HG03571 (cell line): ENCODE measurements at regions not wholly inside any gene's neighbourhood (a gene's known extent, or its start where the extent isn't known, plus 50 kb on each side); places are given as distances from the start of the nearest gene placed in this dataset.

Experiments used
- ATAC-seq: cut with Tn5 transposase; IDR thresholded peaks from one replicate; pipeline ENCODE4 v1.9.1; 2021; ENCODE audit not compliant: unreplicated experiment

DNA sequence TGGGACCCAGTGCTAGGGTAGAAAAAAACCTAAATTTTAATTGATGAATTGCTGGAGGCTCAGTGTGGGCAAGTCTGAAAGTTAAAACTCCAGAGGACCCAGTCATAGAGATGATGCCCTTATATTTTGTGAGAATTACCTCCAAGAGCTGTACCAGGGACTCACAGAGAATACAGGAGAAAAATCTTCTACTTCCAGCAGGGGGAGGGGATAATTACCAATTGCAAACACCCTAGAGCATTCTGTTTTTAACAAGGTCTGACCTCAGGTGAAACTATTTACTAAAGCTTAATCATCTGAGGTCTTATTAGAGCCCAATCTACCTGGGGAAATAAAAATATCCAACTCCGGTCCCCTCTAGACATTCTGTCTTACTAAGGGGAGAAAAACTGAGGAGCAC is 994.7 kb upstream of the MIR17HG start:
- no peak for ATAC-seq

DNA sequence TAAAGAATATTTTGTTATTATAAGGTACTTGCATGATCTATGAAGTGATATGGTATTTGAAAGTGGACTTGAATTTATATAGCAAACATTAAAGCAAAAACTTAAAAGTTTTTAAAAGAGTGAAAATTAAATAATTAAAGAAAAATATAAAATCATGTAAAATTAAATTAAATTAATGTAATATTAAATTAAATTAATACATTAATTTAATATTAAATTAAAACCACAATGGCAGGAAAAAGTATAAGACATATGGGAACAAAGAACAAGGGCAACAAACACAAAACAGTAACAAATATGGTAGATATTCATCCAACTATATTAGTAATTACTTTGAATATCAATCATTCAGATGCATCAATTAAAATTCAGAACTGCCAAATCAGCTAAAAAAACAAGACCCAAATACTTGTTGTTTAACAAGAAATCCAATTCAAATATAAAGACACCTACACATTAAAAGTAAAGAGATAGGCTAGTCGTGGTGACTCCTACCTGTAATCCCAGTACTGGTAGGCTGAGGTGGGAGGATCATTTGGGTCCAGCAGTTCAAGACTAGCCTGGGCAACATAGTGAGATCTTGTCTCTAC is 992.2 kb upstream of the MIR17HG start:
- no peak for ATAC-seq

DNA sequence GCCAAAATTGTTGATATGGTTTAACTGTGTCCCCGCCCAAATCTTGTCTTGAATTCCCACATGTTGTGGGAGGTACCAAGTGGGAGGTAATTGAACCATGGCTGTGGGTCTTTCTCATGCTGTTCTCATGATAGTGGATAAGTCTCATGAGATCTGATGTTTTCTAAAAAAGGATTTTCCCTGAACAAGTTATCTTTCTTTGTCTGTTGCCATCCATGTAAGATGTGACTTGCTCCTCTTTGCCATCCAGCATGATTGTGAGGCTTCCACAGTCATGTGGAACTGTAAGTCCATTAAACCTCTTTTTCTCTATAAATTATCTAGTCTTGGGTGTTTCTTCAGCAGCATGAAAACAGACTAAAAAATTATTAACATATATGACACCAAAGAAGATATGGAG is 986.7 kb upstream of the MIR17HG start:
- no peak for ATAC-seq

DNA sequence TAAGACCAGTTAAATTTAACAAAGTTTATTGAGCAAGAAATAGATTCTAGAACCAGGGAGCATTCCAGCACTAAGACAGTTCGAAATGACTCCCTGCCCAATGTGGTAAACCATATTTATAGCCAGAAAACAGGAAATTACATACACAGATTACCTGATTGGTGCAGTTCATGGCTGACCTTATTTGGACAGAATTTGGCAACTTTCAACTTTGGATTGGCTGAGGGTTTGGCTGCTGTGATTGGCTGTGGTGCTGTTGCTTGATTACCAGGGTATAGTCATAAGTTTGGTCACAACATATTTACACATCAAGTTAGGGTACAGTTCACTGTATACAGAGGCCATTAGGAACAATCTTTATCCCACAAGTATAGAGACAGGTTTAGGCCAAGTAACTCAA is 984.8 kb upstream of the MIR17HG start:
- no peak for ATAC-seq

DNA sequence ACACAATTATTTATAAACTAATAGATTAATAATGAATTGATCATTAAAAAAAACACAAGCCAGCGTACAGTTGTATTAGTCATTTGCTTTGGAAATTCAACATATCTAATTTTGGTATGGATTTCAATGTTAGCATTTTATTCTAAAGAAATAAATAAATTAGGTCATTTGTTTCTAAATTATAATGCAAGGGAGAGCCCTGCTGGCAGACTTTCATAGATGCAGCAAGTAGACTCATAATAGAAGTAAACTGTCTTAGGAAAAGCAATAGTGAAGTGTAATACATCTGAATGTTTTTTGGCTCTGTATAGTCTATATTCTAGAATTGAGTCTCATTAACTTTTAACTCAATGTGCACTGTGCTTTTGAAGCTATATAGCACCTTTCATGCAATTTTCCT is 982.4 kb upstream of the MIR17HG start:
- no peak for ATAC-seq

DNA sequence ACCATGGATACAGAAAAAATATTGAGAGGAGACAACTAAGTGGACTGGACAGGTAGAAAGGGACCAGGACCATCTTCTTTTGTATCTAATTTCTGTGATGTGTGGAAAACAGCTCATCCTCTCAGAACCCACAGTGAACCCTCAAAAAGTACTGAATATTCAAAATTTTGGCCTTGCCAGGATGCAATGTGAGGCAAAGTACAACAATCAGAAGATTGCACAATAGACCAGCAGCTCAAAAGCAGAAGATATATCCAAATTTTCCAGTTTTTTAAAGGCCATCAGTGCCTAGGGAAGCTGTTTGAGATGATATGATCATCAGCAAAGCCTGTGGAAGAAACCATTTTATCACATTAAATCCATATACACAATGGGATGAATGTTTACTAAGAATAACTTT is 973.3 kb upstream of the MIR17HG start:
- ATAC-seq: no peak

DNA sequence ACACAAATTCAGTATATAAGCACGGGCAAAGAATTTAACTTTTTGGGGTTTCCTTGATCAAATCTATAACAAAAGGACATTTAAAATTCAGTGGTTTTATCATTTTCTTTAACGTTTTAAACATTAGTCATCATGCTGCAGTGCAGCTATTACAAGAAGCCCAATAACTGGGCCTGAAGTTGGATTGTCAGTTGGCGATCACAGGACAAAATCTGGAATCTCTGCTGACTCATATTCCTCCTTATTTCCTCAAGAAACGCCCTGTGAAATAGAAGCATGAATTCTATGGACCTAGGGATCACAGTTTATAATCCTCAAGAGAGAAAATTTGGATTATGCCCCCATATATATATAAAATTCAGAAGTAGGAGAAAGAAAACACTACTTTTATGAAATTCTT is 971.6 kb upstream of the MIR17HG start:
- ATAC-seq: no peak

DNA sequence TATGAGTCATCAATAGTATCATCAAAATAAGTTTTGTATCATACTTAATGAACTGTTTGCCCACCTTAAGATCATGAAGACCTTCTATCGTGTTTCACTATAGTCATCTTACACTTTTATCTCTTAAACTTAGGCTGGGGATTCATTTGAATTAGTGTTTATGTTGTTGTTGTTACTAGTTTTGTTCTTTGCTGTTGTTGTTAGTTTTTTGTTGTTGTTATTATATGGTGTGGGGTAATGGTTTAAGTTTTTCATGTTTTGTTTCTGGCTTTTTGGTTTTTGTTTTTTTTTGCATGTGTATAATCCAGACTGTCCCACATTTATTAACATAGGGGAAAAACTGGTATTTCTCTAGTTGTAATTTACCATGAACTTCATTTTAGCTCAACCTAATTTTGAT is 965.1 kb upstream of the MIR17HG start:
- ATAC-seq: no peak

DNA sequence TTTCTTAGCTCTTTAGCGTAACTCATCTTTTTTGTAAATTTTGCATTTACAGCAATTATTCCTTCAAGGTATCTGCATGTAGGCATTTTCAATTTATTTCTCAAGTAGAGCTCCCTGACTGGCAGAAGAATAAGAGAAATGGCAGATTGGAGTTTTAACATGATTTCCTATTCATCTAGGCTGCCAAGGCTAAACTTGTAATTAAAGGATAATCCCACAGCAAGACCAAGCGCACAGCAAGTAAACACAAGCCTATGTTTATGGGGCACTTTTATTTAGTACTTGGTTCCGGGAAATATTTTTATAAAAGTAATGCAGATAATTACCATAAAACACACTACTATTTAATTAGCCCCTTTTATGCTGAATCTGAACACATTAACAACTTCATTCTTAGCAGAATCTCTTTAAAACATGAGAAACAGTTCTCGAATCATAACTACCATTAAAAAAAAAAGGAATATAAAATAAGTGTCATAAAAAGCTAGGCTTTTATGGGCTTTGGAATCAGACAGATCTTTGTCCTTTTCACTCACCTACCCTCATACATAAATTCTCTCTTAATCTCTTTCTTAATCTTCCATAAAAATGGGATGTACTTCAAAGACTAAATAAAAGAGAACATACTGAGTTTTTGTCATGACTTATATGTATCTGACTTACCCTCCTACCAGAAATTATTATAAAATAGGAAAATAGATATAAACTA is 961.6 kb upstream of the MIR17HG start:
- no peak for ATAC-seq

DNA sequence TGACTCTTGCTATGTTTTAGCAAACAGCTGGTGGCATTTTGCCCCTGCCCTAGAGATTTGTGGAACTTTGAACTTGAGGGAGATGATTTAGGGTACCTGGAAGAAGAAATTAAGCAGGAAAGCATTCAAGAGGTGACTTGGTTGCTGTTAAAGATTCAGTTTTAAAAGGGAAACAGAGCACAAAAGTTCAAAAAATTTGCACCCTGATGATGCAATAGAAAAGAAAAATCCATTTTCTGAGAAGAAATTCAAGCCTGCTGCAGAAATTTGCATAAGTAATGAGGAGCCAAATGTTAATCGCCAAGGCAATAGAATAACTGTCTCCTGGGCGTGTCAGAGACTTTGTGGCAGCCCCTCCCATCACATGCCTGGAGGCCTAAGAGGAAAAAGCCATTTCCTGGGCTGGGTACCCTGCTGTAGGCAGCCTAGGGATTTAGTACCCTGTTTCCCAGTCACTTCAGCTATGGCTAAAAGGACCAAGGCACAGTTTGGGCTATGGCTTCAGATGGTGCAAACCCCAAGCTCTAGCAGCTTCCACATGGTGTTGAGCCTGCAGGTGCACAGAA is 958.5 kb upstream of the MIR17HG start:
- no peak for ATAC-seq

DNA sequence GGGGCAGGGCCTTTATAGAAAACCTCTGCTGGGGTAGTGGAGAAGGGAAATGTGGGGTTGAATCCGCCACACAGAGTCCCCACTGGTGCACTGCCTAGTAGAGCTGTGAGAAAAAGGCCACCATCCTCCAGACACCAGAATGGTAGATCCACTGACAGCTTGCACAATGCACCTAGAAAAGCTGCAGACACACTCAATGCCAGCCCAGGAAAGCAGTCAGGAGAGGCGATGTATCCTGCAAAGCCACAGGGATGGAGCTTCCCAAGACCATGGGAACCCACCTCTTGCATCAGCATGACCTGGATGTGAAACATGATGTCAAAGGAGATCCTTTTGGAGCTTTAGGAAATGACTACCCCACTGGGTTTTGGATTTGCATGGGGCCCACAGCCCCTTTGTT is 958.0 kb upstream of the MIR17HG start:
- no peak for ATAC-seq

DNA sequence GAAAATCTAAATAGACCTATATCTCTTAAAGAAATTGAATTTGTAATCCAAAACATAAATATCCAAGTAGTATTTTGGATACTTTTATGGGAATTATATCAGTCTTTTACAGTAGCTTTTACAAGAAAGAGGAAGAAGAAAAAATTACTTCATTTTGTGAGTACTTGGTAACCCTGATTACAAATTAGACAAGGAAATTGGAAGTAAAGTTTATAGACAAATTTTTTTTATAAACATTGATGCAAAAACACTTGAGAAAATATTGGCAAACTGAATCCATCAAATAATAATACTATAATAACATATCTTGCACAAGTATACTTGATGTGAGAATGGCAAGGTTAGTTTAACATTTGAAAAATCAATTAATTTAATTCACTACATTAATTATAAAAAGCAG is 954.1 kb upstream of the MIR17HG start:
- no peak for ATAC-seq

DNA sequence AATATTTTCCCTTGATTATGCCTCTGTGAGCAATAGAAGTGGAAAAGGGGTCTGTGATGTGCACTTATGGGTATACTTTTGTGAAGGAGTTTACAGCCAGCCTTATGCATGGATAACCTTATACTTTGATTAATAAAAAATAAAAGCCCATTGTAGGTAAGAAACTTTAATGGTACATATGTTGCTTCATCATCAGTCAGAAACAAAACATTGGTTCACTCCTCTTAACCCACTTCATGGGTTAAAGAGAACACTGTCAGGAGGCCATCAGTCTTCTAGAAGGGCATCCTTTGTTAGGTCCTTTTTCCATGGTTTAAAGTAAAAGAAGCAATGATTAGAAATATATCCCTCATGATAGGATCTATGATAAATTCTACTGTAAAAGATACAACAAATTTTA is 952.1 kb upstream of the MIR17HG start:
- ATAC-seq: no peak

DNA sequence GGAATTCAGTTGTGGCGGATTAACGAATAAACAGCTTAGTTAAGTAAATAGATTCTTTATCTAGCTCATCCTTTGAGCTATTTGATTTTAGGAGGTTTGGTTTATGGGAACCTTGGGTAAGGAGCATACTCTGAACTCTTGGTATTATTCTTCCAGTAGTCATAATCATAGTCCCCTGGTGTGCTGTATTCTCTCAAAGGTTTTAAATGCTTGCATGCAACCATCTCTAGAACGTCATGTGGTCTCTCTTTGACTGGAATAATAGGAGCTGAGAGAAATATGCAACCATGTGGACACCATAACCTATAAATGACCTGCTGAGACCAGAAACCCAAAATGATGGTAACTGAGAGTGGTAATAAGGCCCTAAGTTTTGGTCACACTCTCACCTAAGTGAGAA is 951.6 kb upstream of the MIR17HG start:
- no peak for ATAC-seq

DNA sequence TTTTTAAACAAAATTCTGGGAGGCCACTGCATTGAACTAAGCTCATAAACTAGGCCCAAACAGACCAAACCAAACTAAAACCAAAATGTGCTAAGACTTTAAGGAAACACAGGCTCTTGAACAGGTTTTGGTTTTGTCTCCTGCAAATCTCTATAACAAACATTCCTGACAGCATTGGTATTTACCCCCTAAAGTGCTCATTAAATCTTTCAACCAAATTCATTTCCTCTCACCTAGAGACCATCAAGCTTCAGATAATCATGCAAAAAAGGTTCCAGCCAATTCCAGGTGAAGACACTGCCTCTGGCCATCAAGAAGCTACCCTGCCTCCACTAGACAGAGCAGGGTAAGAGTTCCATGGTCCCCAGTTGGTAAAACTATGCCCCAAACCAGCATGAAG is 951.2 kb upstream of the MIR17HG start:
- ATAC-seq: no peak

DNA sequence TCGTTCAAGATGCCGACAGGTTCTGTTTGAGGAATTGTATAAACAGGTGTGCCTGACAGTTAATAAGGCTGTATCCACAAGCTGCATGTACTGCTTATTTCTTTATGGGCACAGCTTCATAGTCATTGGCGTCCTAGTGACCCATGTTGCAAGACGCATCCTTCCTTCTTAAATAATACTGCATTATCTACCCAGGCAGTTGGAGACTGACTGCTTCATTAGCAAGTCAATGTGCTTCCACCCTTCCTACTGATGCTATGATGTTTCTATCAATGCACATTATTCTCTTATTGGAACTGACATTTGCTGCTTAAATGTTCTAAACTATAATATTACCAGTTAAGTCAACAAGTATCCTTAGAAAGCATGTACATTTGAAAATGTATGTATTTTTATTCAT is 950.0 kb upstream of the MIR17HG start:
- no peak for ATAC-seq

DNA sequence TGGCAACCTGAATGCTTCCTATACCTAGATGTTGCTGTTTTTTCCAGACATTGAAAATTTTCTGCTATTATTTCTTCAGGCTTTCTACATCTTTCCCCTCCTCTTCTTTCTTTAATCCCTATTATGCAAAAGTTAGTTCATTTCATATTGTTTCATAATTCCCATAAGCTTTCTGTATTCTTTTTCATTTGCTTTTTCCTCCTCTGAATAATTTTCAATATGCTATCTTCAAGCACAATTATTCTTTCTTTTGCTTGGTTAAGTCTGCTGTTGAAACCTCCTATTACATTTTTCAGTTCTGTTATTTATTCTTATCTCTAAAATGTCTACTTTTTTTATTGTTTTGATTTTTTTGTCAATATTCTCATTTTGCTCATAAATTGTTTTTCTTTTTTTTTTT is 947.1 kb upstream of the MIR17HG start:
- ATAC-seq: no peak

DNA sequence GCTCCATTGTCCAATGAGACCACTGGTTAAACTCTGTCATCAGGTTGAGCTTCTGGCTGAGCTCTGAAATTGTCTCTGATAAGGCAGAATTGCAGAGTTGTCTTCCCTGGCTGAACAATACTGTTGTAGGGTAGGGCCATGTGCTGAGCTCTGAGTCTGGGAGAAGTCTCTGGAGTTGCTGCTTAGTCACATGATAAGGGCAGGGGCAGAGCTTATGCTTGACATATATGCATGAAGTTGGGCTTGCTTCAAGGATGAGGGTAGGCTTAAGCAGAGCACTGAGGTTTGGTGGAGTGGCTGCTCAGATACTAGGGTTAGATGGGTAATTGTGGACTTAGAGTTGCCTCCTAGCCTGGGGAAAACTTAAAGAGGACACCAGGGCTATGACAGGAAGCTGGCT is 946.3 kb upstream of the MIR17HG start:
- ATAC-seq: no peak

DNA sequence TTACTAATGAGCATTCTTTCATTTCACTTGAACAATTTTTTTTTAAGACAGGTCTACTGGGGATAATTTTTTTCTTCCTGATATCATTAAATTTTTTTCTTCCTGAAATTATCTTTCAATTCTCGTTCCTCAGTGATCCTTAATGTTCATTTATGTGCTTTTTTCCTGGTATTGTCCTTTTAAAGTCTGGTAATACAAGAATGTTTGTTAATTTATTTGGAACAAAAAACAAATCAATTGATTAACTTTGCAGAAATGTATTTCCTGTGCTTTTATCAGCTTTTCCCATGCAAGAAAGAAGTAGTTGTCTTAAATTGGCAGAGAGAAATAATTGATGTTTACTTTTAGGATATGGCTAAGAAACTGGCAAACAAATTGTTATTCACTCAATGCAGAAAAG is 945.4 kb upstream of the MIR17HG start:
- ATAC-seq: no peak

DNA sequence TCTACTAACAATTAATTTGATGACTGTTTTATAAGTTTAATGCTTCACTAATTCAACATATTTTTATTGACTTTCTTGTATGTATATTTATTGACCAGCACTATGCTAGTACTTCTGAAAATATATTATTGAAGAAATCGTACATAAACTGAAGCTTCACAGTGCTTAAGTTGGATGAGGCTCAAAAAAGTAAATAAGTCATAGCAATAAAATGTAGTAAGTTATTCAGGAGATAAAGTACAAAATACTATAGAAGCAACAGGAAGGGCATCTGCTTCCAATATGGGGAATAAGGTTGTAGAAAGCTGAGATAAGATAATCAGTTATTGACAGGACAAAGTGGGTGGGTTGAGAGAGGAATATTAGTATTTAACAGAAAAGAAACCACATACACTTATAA is 944.9 kb upstream of the MIR17HG start:
- ATAC-seq: no peak

DNA sequence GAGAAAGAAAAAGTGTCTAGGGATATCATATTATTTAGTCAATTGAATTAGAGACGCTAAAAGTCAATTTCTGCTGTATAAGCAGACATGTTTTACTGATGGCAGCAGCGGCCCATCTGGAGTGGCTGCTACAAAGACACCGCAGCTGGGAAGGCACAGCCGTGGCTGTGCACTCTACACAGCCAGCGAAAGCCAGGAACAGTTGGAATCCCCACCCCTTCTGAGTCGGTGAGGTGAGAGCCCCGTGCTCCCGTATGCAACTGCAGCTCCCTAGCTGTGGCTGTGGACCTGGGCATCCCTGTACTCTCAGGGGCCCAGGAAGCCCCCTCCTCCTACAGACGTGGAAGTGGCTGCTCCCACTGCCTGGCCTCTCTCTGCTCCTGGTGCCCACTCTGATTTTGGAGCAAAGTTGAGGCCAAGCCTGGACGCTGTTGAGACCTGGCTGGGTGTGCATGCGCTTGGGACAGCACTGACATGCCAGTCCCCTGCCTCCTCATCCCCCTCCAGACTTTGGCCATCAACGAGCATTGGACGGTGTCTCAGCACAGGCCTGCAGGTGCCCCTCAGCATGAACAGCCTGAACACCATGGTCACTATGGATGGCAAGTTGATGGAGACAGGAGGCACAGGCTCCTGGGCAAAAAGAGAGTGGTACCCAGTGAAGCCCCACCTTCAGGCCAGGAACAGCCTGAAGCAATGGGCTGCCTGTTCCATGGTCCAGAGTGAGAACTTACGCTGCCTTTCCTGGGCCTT is 944.0 kb upstream of the MIR17HG start:
- no peak for ATAC-seq

DNA sequence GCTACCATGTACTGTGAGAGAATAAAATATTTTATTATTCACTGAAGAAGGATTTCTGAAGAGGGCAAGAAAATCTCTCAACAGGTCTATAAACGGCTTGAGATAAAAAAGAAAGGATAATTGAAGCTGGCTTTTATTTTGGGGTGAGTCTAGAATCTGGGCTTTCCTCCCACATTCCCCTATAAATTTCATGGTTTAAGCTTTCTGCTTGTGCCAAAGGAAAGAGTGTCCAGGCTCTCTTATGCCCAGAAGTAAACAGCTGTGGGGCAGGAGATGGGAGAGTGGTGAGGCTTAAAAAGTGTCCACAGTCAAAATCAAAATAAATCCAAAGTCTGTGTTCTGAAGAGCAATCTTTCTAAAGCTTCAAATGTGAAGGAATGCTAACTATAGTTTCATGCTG is 942.2 kb upstream of the MIR17HG start:
- no peak for ATAC-seq
